NCI-H1048 (cell line): ENCODE measurements at regions not wholly inside any gene's neighbourhood (a gene's known extent, or its start where the extent isn't known, plus 50 kb on each side); places are given as distances from the start of the nearest gene placed in this dataset.
"Not testable (repeated sequence)": the region's sequence is repeated elsewhere in the genome, so short reads cannot be mapped to it uniquely, and the experiment has no call there.

Experiments
- DNase-seq: peaks from one replicate; lab custom pipeline; 2025; lab: John Stamatoyannopoulos, UW

DNA sequence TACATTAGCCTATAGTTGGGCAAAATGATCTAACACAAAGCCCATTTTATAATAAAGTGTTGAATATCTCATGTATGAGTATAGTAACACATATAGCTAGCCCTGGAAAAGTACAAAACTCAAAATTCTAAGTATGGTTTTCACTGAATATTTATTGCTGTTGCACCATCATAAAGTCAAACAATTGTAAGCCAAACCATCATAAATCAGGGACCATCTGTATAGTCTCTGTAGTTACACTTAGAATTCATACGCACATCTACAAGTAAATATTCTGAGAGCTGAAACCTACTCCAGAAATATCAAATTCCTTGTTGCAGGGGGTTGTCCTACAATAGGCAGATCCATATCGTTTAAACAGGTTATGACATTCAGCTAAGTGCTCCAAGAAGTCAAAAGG, 817.3 kb downstream of the BCKDHB start:
- no peak for DNase-seq

GRCh38 chr6:80922916-80923455, 816.5 kb downstream of the BCKDHB start:
- no peak for DNase-seq

DNA sequence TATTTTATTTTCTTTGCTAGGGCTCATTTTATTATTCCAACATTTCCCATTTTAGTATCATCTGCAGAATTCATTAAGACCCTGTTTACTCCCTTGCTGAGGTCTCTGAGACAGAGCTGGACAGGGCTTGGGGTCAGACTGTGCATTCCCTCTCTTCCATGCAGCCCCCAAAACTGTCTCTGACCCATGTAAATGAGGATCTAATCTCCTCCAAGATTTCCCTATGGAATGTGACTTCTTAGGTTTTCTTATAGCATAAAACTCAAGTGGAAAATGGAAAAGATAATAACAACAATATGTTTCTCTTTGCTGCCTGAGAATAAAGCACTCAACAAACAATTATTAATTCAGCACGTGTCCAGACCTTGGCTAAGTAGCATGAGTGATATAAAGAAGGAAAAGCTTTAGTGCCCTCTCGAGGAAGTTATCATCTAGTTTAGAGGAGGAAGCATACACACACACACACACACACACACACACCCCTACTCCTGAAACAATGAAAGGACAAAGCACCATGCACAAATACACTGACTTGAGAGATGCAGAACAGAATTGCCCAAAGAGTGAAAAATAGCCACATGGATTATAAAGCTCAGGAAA, 815.5 kb downstream of the BCKDHB start:
- no peak for DNase-seq

DNA sequence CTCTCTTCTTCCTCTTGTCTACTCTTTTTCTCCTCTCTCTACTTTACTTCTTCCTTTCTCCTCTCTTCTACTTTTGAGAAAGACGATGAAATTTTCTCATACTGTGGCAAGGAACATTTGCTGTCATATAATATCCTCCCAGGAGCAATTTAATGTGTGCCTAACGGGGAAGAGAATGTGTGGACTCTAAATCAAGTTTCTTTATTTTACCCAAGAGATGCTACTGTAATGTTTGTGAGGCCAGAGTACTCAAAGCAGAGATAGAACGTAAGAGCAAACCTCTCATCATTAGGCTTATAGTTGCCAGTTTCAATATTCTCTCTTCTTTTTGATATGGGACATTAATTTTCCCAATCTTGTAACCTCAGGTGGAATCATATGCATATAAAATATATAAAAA, 801.4 kb downstream of the BCKDHB start:
- DNase-seq, result no peak

GRCh38 chr6:80903711-80904110, 797.2 kb downstream of the BCKDHB start:
- no peak for DNase-seq

GRCh38 chr6:80886475-80886874, 780.0 kb downstream of the BCKDHB start:
- no peak for DNase-seq

GRCh38 chr6:80872951-80873308, 766.5 kb downstream of the BCKDHB start:
- no peak for DNase-seq

GRCh38 chr6:80872199-80872950, 765.9 kb downstream of the BCKDHB start:
- DNase-seq, result no peak

GRCh38 chr6:80862756-80863155, 756.3 kb downstream of the BCKDHB start:
- no peak for DNase-seq

DNA sequence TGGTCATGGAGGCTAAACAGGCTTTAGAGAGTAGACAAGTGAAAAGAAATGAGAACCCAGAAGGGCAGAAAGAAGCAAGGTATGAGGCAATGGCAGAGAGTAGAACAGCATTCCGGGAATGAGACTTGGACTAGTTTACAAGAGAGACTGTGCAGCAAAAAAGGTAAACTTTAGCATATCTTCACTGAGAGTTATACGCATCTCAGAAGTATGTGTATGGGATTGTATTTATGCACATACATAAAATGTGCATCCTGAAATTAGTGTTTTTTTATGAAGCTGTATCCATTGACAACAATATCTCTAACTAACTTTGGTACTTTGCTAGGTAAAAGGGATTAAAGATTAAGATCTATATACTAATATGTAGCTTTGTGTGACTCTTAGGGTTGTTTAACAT, 753.6 kb downstream of the BCKDHB start:
- DNase-seq, result no peak

GRCh38 chr6:80847973-80848372, 741.5 kb downstream of the BCKDHB start:
- not testable (repeated sequence) for DNase-seq

GRCh38 chr6:80832337-80832736, 725.9 kb downstream of the BCKDHB start:
- DNase-seq, result no peak

GRCh38 chr6:80793411-80793810, 686.9 kb downstream of the BCKDHB start:
- no peak for DNase-seq

- DNase-seq, result no peak
Observed at GRCh38 chr6:80792151-80792550, 685.7 kb downstream of the BCKDHB start.

GRCh38 chr6:80789912-80790570, 683.6 kb downstream of the BCKDHB start:
- no peak for DNase-seq

DNA sequence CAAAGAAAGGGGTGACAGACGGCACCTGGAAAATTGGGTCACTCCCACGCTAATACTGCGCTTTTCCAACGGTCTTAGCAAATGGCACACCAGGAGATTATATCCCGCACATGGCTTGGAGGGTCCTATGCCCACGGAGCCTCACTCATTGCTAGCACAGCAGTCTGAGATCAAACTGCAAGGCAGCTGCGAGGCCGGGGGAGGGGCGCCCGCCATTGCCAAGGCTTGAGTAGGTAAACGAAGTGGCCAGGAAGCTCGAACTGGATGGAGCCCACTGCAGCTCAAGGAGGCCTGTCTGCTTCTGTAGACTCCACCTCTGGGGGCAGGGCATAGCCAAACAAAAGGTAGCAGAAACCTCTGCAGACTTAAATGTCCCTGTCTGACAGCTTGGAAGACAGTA, 676.8 kb downstream of the BCKDHB start:
- DNase-seq, result not testable (repeated sequence)

DNA sequence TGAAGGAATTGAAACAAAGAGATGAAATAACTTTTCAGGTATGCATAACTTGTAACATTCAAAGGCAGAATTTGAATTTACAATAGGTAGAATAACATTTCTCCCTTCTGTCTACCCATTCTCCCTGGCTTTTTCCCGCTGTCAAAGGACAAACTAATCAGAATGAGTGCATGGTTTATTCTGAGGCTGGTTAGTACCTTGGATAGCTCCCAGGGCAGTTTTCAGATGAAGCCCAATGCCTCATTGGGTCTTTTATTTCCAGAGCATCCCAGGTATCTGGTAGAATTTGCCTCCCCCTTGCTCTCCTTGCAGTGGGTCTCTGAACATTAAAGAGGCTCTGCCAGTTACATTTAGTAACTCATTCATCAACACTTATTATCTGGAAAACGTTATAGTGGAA, 665.5 kb downstream of the BCKDHB start:
- no peak for DNase-seq

- no peak for DNase-seq
Observed at GRCh38 chr6:80769106-80769505, 662.6 kb downstream of the BCKDHB start.

DNA sequence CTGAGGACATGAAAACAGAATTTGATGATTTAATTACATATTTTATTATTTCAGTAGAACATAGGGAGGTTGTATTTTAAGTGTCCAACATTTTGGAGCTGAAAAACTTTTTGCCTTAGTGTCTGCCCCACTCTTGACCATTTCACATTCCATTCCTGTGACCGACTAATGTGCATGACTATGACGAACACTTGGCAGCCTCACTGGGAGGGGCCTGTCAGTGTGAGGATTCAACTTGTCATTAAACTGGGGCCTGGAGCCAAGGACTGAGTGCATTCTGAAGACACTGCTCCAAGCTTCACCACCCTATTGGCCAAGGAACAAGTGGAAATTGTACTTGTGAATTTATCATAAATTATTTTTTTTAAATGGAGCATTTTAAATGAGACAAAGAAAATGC, 661.3 kb downstream of the BCKDHB start:
- DNase-seq, result no peak

DNA sequence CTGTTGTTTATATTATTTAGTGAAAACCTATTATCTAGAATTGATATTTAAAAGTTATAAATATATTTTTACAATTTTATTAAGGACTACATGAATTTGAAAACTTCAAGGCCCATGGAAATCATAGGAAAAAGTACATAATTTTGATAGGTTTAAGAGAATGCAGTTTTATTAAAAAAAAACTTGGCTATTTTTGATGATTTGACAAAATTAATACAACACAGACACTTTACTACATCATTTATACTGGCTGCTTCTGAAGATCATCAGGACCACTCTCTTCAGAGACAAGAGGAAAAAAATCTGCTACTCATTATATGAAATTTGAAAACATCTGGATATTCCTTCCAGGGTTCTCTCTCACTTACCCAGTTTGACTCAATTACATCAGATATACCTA, 637.7 kb downstream of the BCKDHB start:
- no peak for DNase-seq

DNA sequence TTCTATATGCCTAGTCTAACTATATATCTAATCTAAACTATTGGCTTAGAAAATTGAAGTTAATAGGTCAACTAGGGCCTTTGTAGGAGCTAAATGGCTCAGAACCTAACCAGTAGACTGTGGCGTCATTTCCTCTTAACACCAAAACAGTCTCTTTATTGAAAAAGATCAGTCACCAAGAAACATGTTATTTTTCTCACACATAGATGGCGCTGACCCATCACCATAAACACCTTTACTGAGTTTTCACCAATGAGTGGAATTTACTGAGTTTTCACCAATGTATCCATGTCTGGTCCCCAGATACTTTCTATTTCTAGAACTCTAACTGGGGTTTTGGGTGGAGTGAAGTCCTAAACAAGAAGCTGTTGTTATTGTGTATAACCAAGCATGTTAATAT, 636.0 kb downstream of the BCKDHB start:
- DNase-seq, result no peak

DNA sequence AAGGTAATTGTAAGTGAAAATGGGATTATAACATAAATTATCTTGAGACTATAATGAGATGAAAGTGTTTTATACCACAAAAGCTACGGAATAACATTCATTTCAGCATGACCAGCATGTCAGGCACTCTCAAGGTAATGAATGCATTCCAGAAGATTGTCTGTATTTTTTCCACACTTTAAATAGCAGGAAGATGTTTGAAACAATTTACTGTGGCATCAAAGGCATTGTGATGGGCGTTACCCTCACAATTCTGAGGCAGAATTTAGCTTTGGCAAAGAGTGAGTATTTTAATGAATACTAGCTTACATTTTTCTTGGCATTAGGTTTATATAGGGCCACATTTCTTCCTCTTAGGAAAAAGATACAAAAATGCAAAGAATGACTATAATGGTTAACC, 627.2 kb downstream of the BCKDHB start:
- DNase-seq, result no peak

DNA sequence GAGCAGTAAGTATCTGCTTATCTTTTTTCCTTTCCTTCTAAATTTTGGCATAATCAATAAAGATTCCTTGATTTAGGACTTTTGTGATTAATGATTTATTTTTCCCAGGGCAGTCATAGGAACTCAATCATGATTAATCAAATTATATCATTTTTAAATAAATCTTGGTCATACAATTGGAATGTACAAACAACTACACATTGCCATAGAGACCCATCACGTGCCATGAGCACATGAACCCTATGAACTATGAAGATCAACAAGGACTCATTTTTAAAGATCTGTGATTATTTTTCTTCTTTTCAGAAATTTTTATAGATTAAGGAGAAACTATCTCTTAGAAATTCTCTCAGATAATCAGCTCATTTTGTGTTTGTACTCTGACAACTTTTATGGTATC, 622.4 kb downstream of the BCKDHB start:
- DNase-seq, result no peak
